NCI-H2196 (cell line): ENCODE measurements at regions not wholly inside any gene's neighbourhood (a gene's known extent, or its start where the extent isn't known, plus 50 kb on each side); places are given as distances from the start of the nearest gene placed in this dataset.
"Not testable (repeated sequence)": the region's sequence is repeated elsewhere in the genome, so short reads cannot be mapped to it uniquely, and the experiment has no call there.

ENCODE experiments used
- DNase-seq: peaks from one replicate; lab custom pipeline; 2025; ENCODE audit not compliant: unreplicated experiment; lab: John Stamatoyannopoulos, UW

- DNase-seq = no peak
These were observed 651.8 kb downstream of the LMO4 start for GRCh38 chr1:87980494-87980893.

- no peak for DNase-seq
These were observed 652.7 kb downstream of the LMO4 start for GRCh38 chr1:87981386-87981785.

- no peak for DNase-seq
These were observed 653.1 kb downstream of the LMO4 start for GRCh38 chr1:87981810-87982209.

GRCh38 chr1:87983841-87984240, 655.2 kb downstream of the LMO4 start:
- no peak for DNase-seq

GRCh38 chr1:87985071-87985470, 656.4 kb downstream of the LMO4 start:
- DNase-seq = no peak

- DNase-seq = no peak
These were observed 657.6 kb downstream of the LMO4 start for GRCh38 chr1:87986130-87986866.

GRCh38 chr1:87989346-87989745, 660.7 kb downstream of the LMO4 start:
- DNase-seq = no peak

GRCh38 chr1:87992536-87992935, 663.9 kb downstream of the LMO4 start:
- DNase-seq = not testable (repeated sequence)

- DNase-seq = no peak
These were observed 664.4 kb downstream of the LMO4 start for GRCh38 chr1:87993051-87993450.

GRCh38 chr1:87999852-88000251, 671.2 kb downstream of the LMO4 start:
- DNase-seq = no peak

GRCh38 chr1:88001460-88001859, 672.8 kb downstream of the LMO4 start:
- DNase-seq = no peak

GRCh38 chr1:88003255-88003654, 674.6 kb downstream of the LMO4 start:
- no peak for DNase-seq

- no peak for DNase-seq
These were observed 674.2 kb upstream of the PKN2 start for GRCh38 chr1:88009916-88010315.

GRCh38 chr1:88013485-88013884, 670.6 kb upstream of the PKN2 start:
- no peak for DNase-seq

GRCh38 chr1:88014131-88014530, 669.9 kb upstream of the PKN2 start:
- DNase-seq = no peak

- no peak for DNase-seq
These were observed 667.1 kb upstream of the PKN2 start for GRCh38 chr1:88016947-88017346.

- no peak for DNase-seq
These were observed 662.5 kb upstream of the PKN2 start for GRCh38 chr1:88021529-88021928.

GRCh38 chr1:88022516-88022915, 661.6 kb upstream of the PKN2 start:
- DNase-seq = no peak

- no peak for DNase-seq
These were observed 654.9 kb upstream of the PKN2 start for GRCh38 chr1:88029142-88029541.

- DNase-seq = no peak
These were observed 654.2 kb upstream of the PKN2 start for GRCh38 chr1:88029899-88030298.

- DNase-seq = no peak
These were observed 648.5 kb upstream of the PKN2 start for GRCh38 chr1:88035578-88035977.

- no peak for DNase-seq
These were observed 647.6 kb upstream of the PKN2 start for GRCh38 chr1:88036345-88037014.

- DNase-seq = no peak
These were observed 644.8 kb upstream of the PKN2 start for GRCh38 chr1:88039240-88039639.
